Bronchial epithelial cell (primary cell): ENCODE measurements at regions not wholly inside any gene's neighbourhood (a gene's known extent, or its start where the extent isn't known, plus 50 kb on each side); places are given as distances from the start of the nearest gene placed in this dataset.

ENCODE experiments used
- DNase-seq: peaks from one replicate; pipeline ENCODE4 v3.0.0-alpha.2; 2010; ENCODE audit warnings: low read depth
- FAIRE-seq: peaks from 2 replicates; lab custom pipeline; 2011; peaks lifted over from hg19 to GRCh38; lab: Jason Lieb, UNC
- H3K27me3 ChIP-seq: 2 replicates; pipeline ENCODE4 v1.5.1; 2011; ENCODE audit warnings: low read length; ENCODE audit not compliant: control insufficient read depth, insufficient read depth
- H3K36me3 ChIP-seq: 2 replicates; pipeline ENCODE4 v1.5.1; 2011; ENCODE audit warnings: low read length; ENCODE audit not compliant: control insufficient read depth, insufficient read depth
- H3K4me3 ChIP-seq: 2 replicates; pipeline ENCODE4 v1.5.1; 2011; ENCODE audit warnings: mild to moderate bottlenecking, low read depth, low read length, control low read depth
- TF ChIP-seq, protein P1 (sequence below): IDR thresholded peaks from 2 replicates; pipeline ENCODE4 v1.5.1; 2011; ENCODE audit warnings: mild to moderate bottlenecking, moderate library complexity, low read length, control low read depth, inconsistent platforms; ENCODE audit not compliant: insufficient read depth, severe bottlenecking

GRCh38 chr21:29423099-29423870 is 124.6 kb downstream of the BACH1 start:
- Histone ChIP-seq H3K27me3 (no peaks in the 10 kb centered on the region), H3K4me3 (no peak overlapping the region), H3K36me3 (no peaks in the 10 kb centered on the region)
- TF ChIP-seq, protein P1, sequence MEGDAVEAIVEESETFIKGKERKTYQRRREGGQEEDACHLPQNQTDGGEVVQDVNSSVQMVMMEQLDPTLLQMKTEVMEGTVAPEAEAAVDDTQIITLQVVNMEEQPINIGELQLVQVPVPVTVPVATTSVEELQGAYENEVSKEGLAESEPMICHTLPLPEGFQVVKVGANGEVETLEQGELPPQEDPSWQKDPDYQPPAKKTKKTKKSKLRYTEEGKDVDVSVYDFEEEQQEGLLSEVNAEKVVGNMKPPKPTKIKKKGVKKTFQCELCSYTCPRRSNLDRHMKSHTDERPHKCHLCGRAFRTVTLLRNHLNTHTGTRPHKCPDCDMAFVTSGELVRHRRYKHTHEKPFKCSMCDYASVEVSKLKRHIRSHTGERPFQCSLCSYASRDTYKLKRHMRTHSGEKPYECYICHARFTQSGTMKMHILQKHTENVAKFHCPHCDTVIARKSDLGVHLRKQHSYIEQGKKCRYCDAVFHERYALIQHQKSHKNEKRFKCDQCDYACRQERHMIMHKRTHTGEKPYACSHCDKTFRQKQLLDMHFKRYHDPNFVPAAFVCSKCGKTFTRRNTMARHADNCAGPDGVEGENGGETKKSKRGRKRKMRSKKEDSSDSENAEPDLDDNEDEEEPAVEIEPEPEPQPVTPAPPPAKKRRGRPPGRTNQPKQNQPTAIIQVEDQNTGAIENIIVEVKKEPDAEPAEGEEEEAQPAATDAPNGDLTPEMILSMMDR = no peak
- DNase-seq (peak; percentile 54), FAIRE-seq (peak; percentile 32)

DNA sequence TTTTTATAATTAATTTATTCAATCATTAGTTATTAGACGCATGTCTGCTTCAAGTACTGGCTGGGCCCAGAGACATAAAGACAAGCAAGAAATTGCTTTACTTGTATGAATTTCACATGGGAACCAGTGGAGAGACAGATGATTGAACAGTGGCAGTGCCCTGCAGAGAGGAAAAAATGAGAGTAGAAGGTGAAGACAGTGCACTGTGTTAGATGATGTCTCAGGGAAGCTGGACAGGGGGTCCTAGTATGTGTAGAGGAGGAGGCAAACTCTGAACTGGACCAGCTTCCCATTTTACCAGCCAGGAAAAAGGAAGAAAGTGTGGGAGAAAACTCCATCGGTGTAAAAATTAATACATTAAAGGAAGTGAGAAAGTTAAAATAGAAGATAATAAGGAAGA is 126.0 kb downstream of the BACH1 start:
- H3K36me3 ChIP-seq = no peaks in the 10 kb centered on the region
- TF ChIP-seq, protein P1 = no peak
- H3K4me3 ChIP-seq = no peak overlapping the region
- no peak for DNase-seq
- no peaks in the 10 kb centered on the region for H3K27me3 ChIP-seq
- FAIRE-seq = no peak

GRCh38 chr21:29429218-29429617 is 130.5 kb downstream of the BACH1 start:
- H3K36me3 ChIP-seq = no peaks in the 10 kb centered on the region
- H3K27me3 ChIP-seq = no peaks in the 10 kb centered on the region
- no peak for DNase-seq
- FAIRE-seq = no peak
- H3K4me3 ChIP-seq = no peak overlapping the region
- TF ChIP-seq, protein P1 = no peak

DNA sequence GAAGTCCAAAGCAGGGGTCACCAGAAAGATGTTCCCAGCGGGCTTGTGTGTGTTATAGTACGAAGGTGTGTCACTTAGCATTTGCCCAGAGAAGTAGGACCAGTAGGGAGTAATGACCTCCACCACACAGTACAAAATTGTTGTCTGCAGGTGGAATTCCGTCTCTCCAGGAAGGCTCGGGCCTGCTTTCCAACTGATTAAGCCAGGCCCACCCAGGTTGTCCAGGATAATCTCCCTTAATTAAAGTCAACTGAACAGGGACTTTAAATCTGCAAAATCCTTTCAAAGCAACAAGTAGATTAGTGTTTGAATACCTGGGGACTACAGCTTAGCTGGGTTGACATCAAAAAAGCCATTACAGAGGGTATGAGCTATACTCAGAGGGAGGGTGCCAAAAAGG is 131.3 kb downstream of the BACH1 start:
- Histone ChIP-seq H3K4me3 (no peak overlapping the region), H3K27me3 (no peaks in the 10 kb centered on the region), H3K36me3 (no peaks in the 10 kb centered on the region)
- TF ChIP-seq, protein P1 = no peak
- no peak for FAIRE-seq
- no peak for DNase-seq

DNA sequence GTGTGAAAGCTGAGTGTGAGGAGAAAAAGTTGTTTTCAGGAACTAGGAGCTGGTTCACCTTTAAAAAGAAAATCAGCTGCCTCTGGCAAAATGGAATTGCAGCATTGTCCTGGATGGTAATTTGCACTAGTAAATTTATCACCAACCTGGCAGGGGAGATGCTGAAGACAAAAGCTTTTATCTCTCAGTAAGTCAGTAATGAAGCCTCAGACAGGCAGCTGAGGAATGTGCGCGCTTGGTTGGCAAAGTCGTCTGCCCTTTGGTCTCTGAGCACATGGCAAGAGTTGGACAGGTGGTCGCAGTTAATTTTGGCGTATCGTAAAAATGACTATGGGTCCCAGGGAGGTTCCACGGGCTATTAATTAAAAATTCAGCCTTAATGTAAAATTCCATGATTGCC is 131.9 kb downstream of the BACH1 start:
- H3K4me3 ChIP-seq = no peak overlapping the region
- H3K27me3 ChIP-seq = no peaks in the 10 kb centered on the region
- TF ChIP-seq, protein P1 = no peak
- DNase-seq (no peak), FAIRE-seq (no peak)
- H3K36me3 ChIP-seq = no peaks in the 10 kb centered on the region

DNA sequence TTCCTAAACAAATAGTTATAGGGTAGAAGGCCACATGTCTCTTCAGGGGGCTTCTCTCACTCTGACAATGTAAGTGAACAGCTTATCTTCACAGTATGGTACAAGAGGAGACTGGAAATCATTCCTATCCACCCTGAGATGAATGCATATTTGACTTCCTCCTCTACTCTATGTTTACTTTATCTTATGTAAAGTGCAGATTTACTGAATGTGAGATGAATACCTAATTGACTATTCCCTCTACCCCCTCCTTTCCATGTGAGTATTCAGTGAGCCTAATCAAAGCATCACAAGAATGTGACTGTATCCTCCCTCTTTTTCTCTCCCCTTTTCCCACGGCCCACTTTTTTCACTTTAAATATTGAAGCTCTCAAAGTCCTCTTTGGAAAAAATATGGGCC is 132.5 kb downstream of the BACH1 start:
- Histone ChIP-seq H3K36me3 (no peaks in the 10 kb centered on the region), H3K27me3 (no peaks in the 10 kb centered on the region), H3K4me3 (no peak overlapping the region)
- TF ChIP-seq, protein P1 = no peak
- DNase-seq (no peak), FAIRE-seq (no peak)
